Brain microvascular endothelial cell (primary cell): ENCODE measurements at regions not wholly inside any gene's neighbourhood (a gene's known extent, or its start where the extent isn't known, plus 50 kb on each side); places are given as distances from the start of the nearest gene placed in this dataset.

Experiments used
- DNase-seq: peaks from one replicate; pipeline ENCODE4 v3.0.0-alpha.2; 2020
- H3K27ac ChIP-seq: fragments of 250-450 bp; sonication (Bioruptor Pico); 2 replicates; pipeline ENCODE4 v1.5.1; 2020; ENCODE audit warnings: mild to moderate bottlenecking, moderate library complexity
- H3K27me3 ChIP-seq: fragments of 250-450 bp; sonication (Bioruptor Pico); replicated peaks from 2 replicates; pipeline ENCODE4 v1.5.1; 2020; ENCODE audit warnings: mild to moderate bottlenecking
- H3K36me3 ChIP-seq: fragments of 250-450 bp; sonication (Bioruptor Pico); replicated peaks from 2 replicates; pipeline ENCODE4 v1.5.1; 2020; ENCODE audit warnings: mild to moderate bottlenecking
- H3K4me3 ChIP-seq: 2 replicates; pipeline ENCODE4 v1.5.1; 2011; ENCODE audit warnings: low read depth, mild to moderate bottlenecking, control low read depth, low read length, moderate library complexity
- CTCF ChIP-seq: IDR thresholded peaks from 2 replicates; pipeline ENCODE4 v1.5.1; 2011; ENCODE audit warnings: low read depth, mild to moderate bottlenecking, moderate library complexity, low read length, control low read depth, inconsistent platforms; ENCODE audit errors: missing control alignments
- in situ Hi-C: cut with HindIII; loops from 2 replicates; pipeline ENCODE4 v1.10.0; 2017; ENCODE audit warnings: low sequenced_read_pairs, low pct_ligation_motif_present

- in situ Hi-C loops: no loop called here
Observed at GRCh38 chr7:14047709-14048399, 58.4 kb upstream of the ETV1 start.

GRCh38 chr7:14045651-14046050 is 56.2 kb upstream of the ETV1 start:
- in situ Hi-C loops: no loop called here
- Histone ChIP-seq H3K4me3 (no peak overlapping the region), H3K36me3 (no peaks in the 10 kb centered on the region), H3K27ac (no peak overlapping the region), H3K27me3 (no peaks in the 10 kb centered on the region)
- DNase-seq: no peak
- no peak for TF ChIP-seq CTCF

More at GRCh38 chr7:14047709-14048399, 58.4 kb upstream of the ETV1 start:
- Histone ChIP-seq H3K27me3 (no peaks in the 10 kb centered on the region), H3K27ac (no peak overlapping the region), H3K4me3 (no peak overlapping the region), H3K36me3 (no peaks in the 10 kb centered on the region)
- no peak for TF ChIP-seq CTCF
- no peak for DNase-seq

GRCh38 chr7:14040528-14040927 is 51.1 kb upstream of the ETV1 start:
- TF ChIP-seq CTCF: no peak
- DNase-seq: no peak
- Histone ChIP-seq H3K36me3 (no peaks in the 10 kb centered on the region), H3K27me3 (no peaks in the 10 kb centered on the region), H3K27ac (no peak overlapping the region), H3K4me3 (no peak overlapping the region)
- in situ Hi-C loops: no loop called here
